HG02588 (cell line): ENCODE measurements at regions not wholly inside any gene's neighbourhood (a gene's known extent, or its start where the extent isn't known, plus 50 kb on each side); places are given as distances from the start of the nearest gene placed in this dataset.
A peak's percentile ranks its signal among the peaks of the same experiment; 100 is the strongest.
"Not testable (repeated sequence)": the region's sequence is repeated elsewhere in the genome, so short reads cannot be mapped to it uniquely, and the experiment has no call there.

Experiments used
- ATAC-seq: cut with Tn5 transposase; IDR thresholded peaks from one replicate; pipeline ENCODE4 v1.9.1; 2021; ENCODE audit warnings: mild to moderate bottlenecking, moderate library complexity; ENCODE audit not compliant: unreplicated experiment

GRCh38 chr15:62316413-62317060 is 151.5 kb upstream of the C2CD4B start:
- ATAC-seq = no peak

GRCh38 chr15:62320259-62320658 is 155.2 kb upstream of the C2CD4B start:
- ATAC-seq = no peak

- no peak for ATAC-seq
These were observed 158.3 kb upstream of the C2CD4B start for GRCh38 chr15:62323353-62323890.

GRCh38 chr15:62324382-62324781 is 159.3 kb upstream of the C2CD4B start:
- ATAC-seq = no peak

- no peak for ATAC-seq
These were observed 160.5 kb upstream of the C2CD4B start for GRCh38 chr15:62325597-62325996.

- ATAC-seq = no peak
These were observed 161.5 kb upstream of the C2CD4B start for GRCh38 chr15:62326460-62327011.

GRCh38 chr15:62327406-62327805 is 162.3 kb upstream of the C2CD4B start:
- no peak for ATAC-seq

GRCh38 chr15:62332472-62332871 is 167.4 kb upstream of the C2CD4B start:
- not testable (repeated sequence) for ATAC-seq

- no peak for ATAC-seq
These were observed 169.5 kb upstream of the C2CD4B start for GRCh38 chr15:62334536-62334935.

GRCh38 chr15:62337934-62338333 is 172.8 kb upstream of the C2CD4B start:
- no peak for ATAC-seq

- ATAC-seq = no peak
These were observed 173.4 kb upstream of the C2CD4B start for GRCh38 chr15:62338497-62338896.

GRCh38 chr15:62342959-62343358 is 177.9 kb upstream of the C2CD4B start:
- ATAC-seq = no peak

GRCh38 chr15:62343397-62343796 is 178.3 kb upstream of the C2CD4B start:
- ATAC-seq = no peak

GRCh38 chr15:62344806-62345539 is 179.9 kb upstream of the C2CD4B start:
- ATAC-seq = peak; percentile 53

- no peak for ATAC-seq
These were observed 181.1 kb upstream of the C2CD4B start for GRCh38 chr15:62346168-62346567.

- ATAC-seq = no peak
These were observed 183.0 kb upstream of the C2CD4B start for GRCh38 chr15:62348118-62348517.

GRCh38 chr15:62348623-62349022 is 183.5 kb upstream of the C2CD4B start:
- no peak for ATAC-seq

- no peak for ATAC-seq
These were observed 187.7 kb upstream of the C2CD4B start for GRCh38 chr15:62352817-62353216.

GRCh38 chr15:62357431-62357830 is 192.3 kb upstream of the C2CD4B start:
- ATAC-seq = no peak

GRCh38 chr15:62359416-62359815 is 194.3 kb upstream of the C2CD4B start:
- ATAC-seq = no peak

GRCh38 chr15:62360332-62361097 is 195.4 kb upstream of the C2CD4B start:
- no peak for ATAC-seq
